Gastrocnemius medialis (tissue), 4 donors: ENCODE measurements at regions not wholly inside any gene's neighbourhood (a gene's known extent, or its start where the extent isn't known, plus 50 kb on each side); places are given as distances from the start of the nearest gene placed in this dataset.

Experiments
- ATAC-seq, 2 donors: fragments of 150-250 bp; one replicate each; pipeline ENCODE4 v1.9.1; 2016
- DNase-seq, 2 donors: peaks; one replicate each; pipeline ENCODE4 v3.0.0-alpha.2; 2019
- H3K27ac ChIP-seq, 4 donors: fragments of 200-600 bp; sonication (generic); 1 replicate in 1 of 4; 2 replicates in 3 of 4; pipeline ENCODE4 v1.5.1; 2016 to 2018; ENCODE audit warnings: mild to moderate bottlenecking in 2 of 4, moderate library complexity in 1 of 4
- H3K27me3 ChIP-seq, 3 donors: fragments of 200-600 bp; sonication (generic) in 2 of 3; 1 replicate in 1 of 3; 2 replicates in 2 of 3; pipeline versions ENCODE4 v1.5.1 to v1.6.0; 2016 to 2019; ENCODE audit warnings: mild to moderate bottlenecking in 1 of 3, moderate library complexity in 1 of 3
- H3K36me3 ChIP-seq, 2 donors: fragments of 200-600 bp; sonication (generic) in 1 of 2; one replicate each; pipeline ENCODE4 v1.5.1; 2017 to 2018
- H3K4me1 ChIP-seq, 2 donors: fragments of 200-600 bp; sonication (generic) in 1 of 2; one replicate each; pipeline ENCODE4 v1.5.1; 2016 to 2017; ENCODE audit warnings: mild to moderate bottlenecking in 2 of 2
- H3K4me3 ChIP-seq, 4 donors: fragments of 200-600 bp; sonication (generic) in 3 of 4; 1 replicate in 1 of 4; 2 replicates in 3 of 4; pipeline ENCODE4 v1.5.1; 2016 to 2019; ENCODE audit warnings: mild to moderate bottlenecking in 2 of 4
- H3K9me3 ChIP-seq, 3 donors: fragments of 200-600 bp; sonication (generic) in 2 of 3; 1 replicate in 1 of 3; 2 replicates in 2 of 3; pipeline ENCODE4 v1.5.1; 2016 to 2019
- CTCF ChIP-seq, 5 experiments: fragments of 450-650 bp in 3 of 5; fragments of 200-600 bp in 2 of 5; sonication (generic) in 2 of 5; IDR thresholded peaks in 4 of 5; conservative IDR thresholded peaks in 1 of 5; 1 replicate in 4 of 5; 2 replicates in 1 of 5; pipeline ENCODE4 v1.5.1; 2016 to 2019; ENCODE audit warnings: antibody characterized with exemption in 5 of 5, mild to moderate bottlenecking in 3 of 5, moderate library complexity in 3 of 5
- POLR2A ChIP-seq, 2 donors: fragments of 450-650 bp; IDR thresholded peaks; one replicate each; pipeline ENCODE4 v1.6.1; 2017; ENCODE audit warnings: antibody characterized with exemption in 2 of 2, mild to moderate bottlenecking in 2 of 2, moderate library complexity in 2 of 2
- in situ Hi-C, 4 donors: fragments of 200-750 bp; cut with MboI; loops; one replicate each; pipeline versions ENCODE4 v1.15.0 to v1.8.0; 2017; ENCODE audit warnings: low sequenced_read_pairs in 4 of 4
- intact Hi-C: fragments of 100-400 bp; cut with DNase I; formaldehyde crosslinking; loops from one replicate; pipeline ENCODE4 v1.15.1; 2023; ENCODE audit warnings: low total_unique reads

DNA sequence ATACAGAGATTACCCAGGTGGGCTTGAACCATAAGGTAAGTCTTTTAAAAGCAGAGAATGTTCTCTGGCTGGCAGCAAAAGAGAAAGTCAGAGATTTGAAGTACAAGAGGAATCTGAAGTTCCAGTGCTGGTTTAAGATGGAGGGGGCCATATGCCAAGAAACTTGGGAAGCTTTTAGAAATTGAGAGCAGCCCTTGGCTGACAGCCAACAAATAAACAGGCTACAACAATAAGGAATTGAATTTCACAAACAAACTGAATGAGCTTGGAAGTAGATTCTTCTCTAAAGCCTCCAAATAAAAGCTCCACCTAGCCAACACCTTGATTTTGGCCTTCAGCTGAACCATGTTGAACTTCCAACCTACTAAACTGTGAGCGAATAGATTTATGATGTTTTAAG lies 85.7 kb downstream of the TRIM42 start:
- intact Hi-C loops, result no loop called here
- ATAC-seq (no peak), DNase-seq (no peak)
- Histone ChIP-seq H3K27me3 (no peaks in the 10 kb centered on the region), H3K9me3 (no peaks in the 10 kb centered on the region), H3K36me3 (no peaks in the 10 kb centered on the region), H3K27ac (no peak overlapping the region), H3K4me3 (no peak overlapping the region), H3K4me1 (no peaks in the 10 kb centered on the region)
- TF ChIP-seq CTCF (IDR thresholded peaks at IDR 0.05 in 4 of 5, conservative IDR thresholded peaks at IDR 0.05 in 1 of 5) (no peak), POLR2A (IDR thresholded peaks at IDR 0.05) (no peak)
- in situ Hi-C loops, result no loop called here

DNA sequence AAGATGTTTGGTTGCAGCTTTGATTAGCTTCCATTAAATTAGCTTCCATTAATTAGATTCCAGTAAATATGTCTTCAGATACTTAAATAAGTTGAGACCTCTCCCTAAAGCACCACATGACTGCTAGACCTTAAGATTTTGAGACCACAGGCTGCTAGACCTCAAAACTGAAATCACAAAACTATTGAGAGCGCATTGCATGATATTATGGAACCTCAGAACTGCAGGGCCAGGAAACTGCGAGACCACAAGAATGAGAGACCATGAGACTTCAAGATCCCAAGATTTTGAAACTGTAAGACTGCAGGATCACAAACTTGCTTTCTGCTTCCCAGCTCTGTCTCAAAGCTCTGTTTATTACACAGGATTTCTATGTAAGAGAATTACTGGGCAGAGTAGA lies 87.4 kb downstream of the TRIM42 start:
- H3K4me1 ChIP-seq, result no peaks in the 10 kb centered on the region
- no peak for ATAC-seq
- in situ Hi-C loops, result no loop called here
- TF ChIP-seq POLR2A (IDR thresholded peaks at IDR 0.05), result no peak
- no peak for TF ChIP-seq CTCF (IDR thresholded peaks at IDR 0.05 in 4 of 5, conservative IDR thresholded peaks at IDR 0.05 in 1 of 5)
- intact Hi-C loops, result no loop called here
- no peak overlapping the region for H3K27ac ChIP-seq
- H3K36me3 ChIP-seq, result no peaks in the 10 kb centered on the region
- H3K9me3 ChIP-seq, result no peaks in the 10 kb centered on the region
- DNase-seq, result no peak
- no peak overlapping the region for H3K4me3 ChIP-seq
- no peaks in the 10 kb centered on the region for H3K27me3 ChIP-seq

DNA sequence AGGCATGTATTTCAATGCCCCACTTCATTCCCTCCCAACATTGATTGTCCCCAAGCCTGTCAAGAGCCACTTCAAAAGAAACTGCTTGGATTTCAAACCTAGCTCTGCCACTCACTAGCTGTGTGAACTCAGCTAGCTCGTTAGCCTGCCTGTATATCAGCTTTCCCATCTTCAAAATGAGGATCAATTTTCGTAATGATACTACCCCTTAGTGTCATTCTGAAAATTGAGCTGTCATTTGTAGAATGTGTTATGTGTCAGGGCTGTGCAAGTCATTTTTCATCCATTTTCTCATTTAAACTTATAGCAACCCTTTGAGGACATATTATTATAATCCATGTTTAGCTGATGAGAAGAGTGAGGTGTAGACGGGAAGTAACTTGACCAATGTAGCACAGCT lies 88.6 kb downstream of the TRIM42 start:
- Histone ChIP-seq H3K4me1 (no peaks in the 10 kb centered on the region), H3K4me3 (no peak overlapping the region), H3K27ac (no peak overlapping the region), H3K36me3 (no peaks in the 10 kb centered on the region), H3K9me3 (no peaks in the 10 kb centered on the region), H3K27me3 (no peaks in the 10 kb centered on the region)
- DNase-seq (no peak), ATAC-seq (no peak)
- in situ Hi-C loops (no loop called here), intact Hi-C loops (no loop called here)
- TF ChIP-seq POLR2A (IDR thresholded peaks at IDR 0.05) (no peak), CTCF (IDR thresholded peaks at IDR 0.05 in 4 of 5, conservative IDR thresholded peaks at IDR 0.05 in 1 of 5) (no peak)

GRCh38 chr3:140767566-140767965 lies 89.7 kb downstream of the TRIM42 start:
- intact Hi-C loops, result no loop called here

More at GRCh38 chr3:140767566-140767965, 89.7 kb downstream of the TRIM42 start:
- Histone ChIP-seq H3K9me3 (no peaks in the 10 kb centered on the region), H3K27me3 (no peaks in the 10 kb centered on the region), H3K4me1 (no peaks in the 10 kb centered on the region), H3K27ac (no peak overlapping the region), H3K4me3 (no peak overlapping the region), H3K36me3 (no peaks in the 10 kb centered on the region)
- no peak for ATAC-seq
- TF ChIP-seq CTCF (IDR thresholded peaks at IDR 0.05 in 4 of 5, conservative IDR thresholded peaks at IDR 0.05 in 1 of 5) (no peak), POLR2A (IDR thresholded peaks at IDR 0.05) (no peak)
- DNase-seq, result no peak
- in situ Hi-C loops, result no loop called here
